Mucosa of descending colon (tissue), 3 donors: ENCODE measurements at regions not wholly inside any gene's neighbourhood (a gene's known extent, or its start where the extent isn't known, plus 50 kb on each side); places are given as distances from the start of the nearest gene placed in this dataset.

Experiments used
- ATAC-seq: fragments of 200-7000 bp; cut with Tn5 transposase; one replicate; pipeline ENCODE4 v1.9.1; 2020; ENCODE audit warnings: mild to moderate bottlenecking, moderate library complexity
- DNase-seq, 3 donors: peaks; one replicate each; pipeline ENCODE4 v3.0.0-alpha.2; 2020
- H3K36me3 ChIP-seq: fragments of 200-600 bp; one replicate; pipeline ENCODE4 v1.8.0; 2021; ENCODE audit warnings: low read depth, mild to moderate bottlenecking
- H3K4me1 ChIP-seq: fragments of 200-600 bp; one replicate; pipeline ENCODE4 v1.8.0; 2021; ENCODE audit warnings: low read depth, mild to moderate bottlenecking
- H3K4me3 ChIP-seq: fragments of 200-600 bp; one replicate; pipeline ENCODE4 v1.8.0; 2021; ENCODE audit warnings: mild to moderate bottlenecking
- H3K9me3 ChIP-seq: fragments of 200-600 bp; one replicate; pipeline ENCODE4 v1.8.0; 2021; ENCODE audit warnings: mild to moderate bottlenecking
- CTCF ChIP-seq: fragments of 200-600 bp; IDR thresholded peaks from one replicate; pipeline ENCODE4 v1.8.0; 2022; ENCODE audit warnings: antibody characterized with exemption, mild to moderate bottlenecking
- intact Hi-C, 2 donors: fragments of 100-400 bp; cut with DNase I in 1 of 2; cut with micrococcal nuclease in 1 of 2; formaldehyde crosslinking; loops; one replicate each; pipeline versions ENCODE4 v1.11.0 to v1.11.1; 2022; cut with DNase I, micrococcal nuclease
- donor health status: DM: no; HTN: no; CAD: no; lungs with moderate emphysema.
- donor health status: DM: no; HTN: no; CAD: no.
- donor health status: DM: no; HTN: yes; CAD: no.

GRCh38 chr2:22491442-22491841 is 893.5 kb upstream of the KLHL29 start:
- intact Hi-C loops: no loop called here
- DNase-seq: no peak
- TF ChIP-seq CTCF: no peak

GRCh38 chr2:22494156-22494555 is 890.8 kb upstream of the KLHL29 start:
- H3K36me3 ChIP-seq: no peaks in the 10 kb centered on the region
- no peaks in the 10 kb centered on the region for H3K4me1 ChIP-seq
- DNase-seq: no peak
- intact Hi-C loops: no loop called here
- H3K4me3 ChIP-seq: no peak overlapping the region
- H3K9me3 ChIP-seq: no peaks in the 10 kb centered on the region
- no peak for TF ChIP-seq CTCF
- ATAC-seq: no peak

More at GRCh38 chr2:22491442-22491841, 893.5 kb upstream of the KLHL29 start:
- H3K36me3 ChIP-seq: no peaks in the 10 kb centered on the region
- no peaks in the 10 kb centered on the region for H3K4me1 ChIP-seq
- H3K9me3 ChIP-seq: no peaks in the 10 kb centered on the region
- no peak for ATAC-seq
- H3K4me3 ChIP-seq: no peak overlapping the region

GRCh38 chr2:22497064-22497463 is 887.9 kb upstream of the KLHL29 start:
- intact Hi-C loops: no loop called here
- ATAC-seq (no peak), DNase-seq (no peak)
- TF ChIP-seq CTCF: no peak
- no peaks in the 10 kb centered on the region for H3K36me3 ChIP-seq
- no peak overlapping the region for H3K4me3 ChIP-seq
- H3K9me3 ChIP-seq: no peaks in the 10 kb centered on the region
- no peaks in the 10 kb centered on the region for H3K4me1 ChIP-seq

GRCh38 chr2:22497789-22498188 is 887.2 kb upstream of the KLHL29 start:
- Histone ChIP-seq H3K36me3 (no peaks in the 10 kb centered on the region), H3K4me3 (no peak overlapping the region), H3K4me1 (no peaks in the 10 kb centered on the region), H3K9me3 (no peaks in the 10 kb centered on the region)
- TF ChIP-seq CTCF: no peak
- ATAC-seq (no peak), DNase-seq (no peak)
- intact Hi-C loops: no loop called here

- H3K4me3 ChIP-seq: no peak overlapping the region
- no peak for TF ChIP-seq CTCF
- DNase-seq (no peak), ATAC-seq (no peak)
- no peaks in the 10 kb centered on the region for H3K4me1 ChIP-seq
- no peaks in the 10 kb centered on the region for H3K9me3 ChIP-seq
- intact Hi-C loops: no loop called here
- H3K36me3 ChIP-seq: no peaks in the 10 kb centered on the region
These were observed 885.7 kb upstream of the KLHL29 start for GRCh38 chr2:22499082-22499839.

GRCh38 chr2:22500555-22500935 is 884.4 kb upstream of the KLHL29 start:
- TF ChIP-seq CTCF: no peak
- no peak for ATAC-seq
- intact Hi-C loops: no loop called here

More at GRCh38 chr2:22500555-22500935, 884.4 kb upstream of the KLHL29 start:
- Histone ChIP-seq H3K36me3 (no peaks in the 10 kb centered on the region), H3K4me3 (no peak overlapping the region), H3K4me1 (no peaks in the 10 kb centered on the region), H3K9me3 (no peaks in the 10 kb centered on the region)
- no peak for DNase-seq
